ENCODE measurements at regions not wholly inside any gene's neighbourhood (a gene's known extent, or its start where the extent isn't known, plus 50 kb on each side); places are given as distances from the start of the nearest gene placed in this dataset.

GRCh38 chr3:106367496-106367895, 498.7 kb upstream of the CBLB start (continued):
- no peak for TF ChIP-seq ZNF462 (CRISPR knock-in tag; IDR thresholded peaks at IDR 0.05)

DNA sequence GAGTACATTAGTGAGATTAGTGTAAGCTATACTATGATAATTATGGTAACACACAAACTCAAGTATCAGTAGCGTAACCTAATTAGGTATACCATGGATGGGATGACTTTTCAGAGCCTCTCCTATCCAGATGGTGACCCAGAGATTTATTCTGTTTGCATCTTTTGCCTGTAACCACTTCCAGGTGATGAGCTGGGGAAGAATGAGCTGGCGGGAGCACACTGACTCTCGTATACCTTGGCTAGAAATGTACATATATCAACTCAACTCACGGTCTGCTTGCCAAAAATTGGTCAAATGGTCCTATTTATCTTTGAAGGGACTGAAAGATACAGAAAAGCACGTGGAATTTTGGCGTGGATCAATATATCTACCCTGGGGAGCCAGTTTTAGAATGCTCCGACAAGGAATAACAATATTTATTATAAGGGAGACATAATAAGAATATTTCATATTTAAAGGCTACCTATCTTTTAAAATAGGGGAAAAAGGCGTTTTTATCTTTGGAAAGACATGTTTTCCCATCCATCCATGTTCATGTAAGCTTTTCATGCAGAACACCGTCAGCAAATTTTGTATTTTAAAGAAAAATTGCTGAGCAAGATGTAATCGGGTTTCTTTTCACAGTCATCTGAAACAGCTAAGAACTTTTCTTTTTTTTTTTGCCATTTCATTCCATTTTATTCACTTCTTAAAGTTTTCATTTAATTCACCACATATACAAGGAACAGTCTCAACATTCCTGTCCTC, 502.6 kb upstream of the CBLB start:
- no peaks in the 10 kb centered on the region for H3K36me3 Mint-ChIP-seq (ENCODE audit: low read depth)
- no peaks in the 10 kb centered on the region for H3K4me1 ChIP-seq (ENCODE audit: insufficient read depth)
- H3K4me3 ChIP-seq = no peak overlapping the region
- H4K20me1 ChIP-seq (replicated peaks; ENCODE audit: insufficient read depth) = no peaks in the 10 kb centered on the region
- DNase-seq (ENCODE audit: low spot score) (no peak), ATAC-seq (no peak)
- H3K79me2 ChIP-seq (replicated peaks; ENCODE audit: insufficient read depth) = no peaks in the 10 kb centered on the region
- no peaks in the 10 kb centered on the region for H3K9me3 Mint-ChIP-seq
- no peak overlapping the region for H3K4me3 Mint-ChIP-seq
- H3K27ac Mint-ChIP-seq = no peak overlapping the region
- H2AFZ ChIP-seq = peak overlapping the region; percentile 21; the same call in 1 of the 2 replicates
- TF ChIP-seq EZH2phosphoT487 (IDR thresholded peaks at IDR 0.05; ENCODE audit: unreplicated experiment) = no peak
- TF ChIP-seq STAT1 (IDR thresholded peaks at IDR 0.05; ENCODE audit: unreplicated experiment) = no peak
- no peak overlapping the region for H3K4me2 ChIP-seq
- no peak overlapping the region for H3K27ac ChIP-seq (ENCODE audit: low read depth)
- H3K4me1 Mint-ChIP-seq = no peaks in the 10 kb centered on the region
- H3K27me3 Mint-ChIP-seq (ENCODE audit: insufficient read depth, low read depth, poor library complexity) = peaks cover 4% of the 10 kb centered on the region
- peaks cover 1% of the 10 kb centered on the region; the same call in 1 of the 2 replicates for H3K9me2 ChIP-seq (ENCODE audit: insufficient read depth)
- no peaks in the 10 kb centered on the region for H3F3A ChIP-seq (replicated peaks; ENCODE audit: low read depth)
- no peaks in the 10 kb centered on the region for H3K36me3 ChIP-seq (ENCODE audit: insufficient read depth)
- H3K27me3 ChIP-seq (ENCODE audit: insufficient read depth) = no peaks in the 10 kb centered on the region

All from GM23338 (cell line).